ENCODE measurements at regions not wholly inside any gene's neighbourhood (a gene's known extent, or its start where the extent isn't known, plus 50 kb on each side); places are given as distances from the start of the nearest gene placed in this dataset.

GRCh38 chr9:84107081-84107480, 126.5 kb downstream of the RMI1 start:
- TF ChIP-seq CTCF (IDR thresholded peaks at IDR 0.05) (no peak), EP300 (IDR thresholded peaks at IDR 0.05) (no peak), POLR2A (IDR thresholded peaks at IDR 0.05) (no peak)
